Middle frontal gyrus (tissue), 1 donor: ENCODE measurements at regions not wholly inside any gene's neighbourhood (a gene's known extent, or its start where the extent isn't known, plus 50 kb on each side); places are given as distances from the start of the nearest gene placed in this dataset.

ENCODE experiments used
- DNase-seq: peaks from one replicate; pipeline ENCODE4 v3.0.0-alpha.2; 2015; ENCODE audit warnings: low spot score; ENCODE audit errors: extremely low spot score

GRCh38 chr13:81714513-81714912 lies 1373.6 kb upstream of the SPRY2 start:
- DNase-seq: no peak

DNA sequence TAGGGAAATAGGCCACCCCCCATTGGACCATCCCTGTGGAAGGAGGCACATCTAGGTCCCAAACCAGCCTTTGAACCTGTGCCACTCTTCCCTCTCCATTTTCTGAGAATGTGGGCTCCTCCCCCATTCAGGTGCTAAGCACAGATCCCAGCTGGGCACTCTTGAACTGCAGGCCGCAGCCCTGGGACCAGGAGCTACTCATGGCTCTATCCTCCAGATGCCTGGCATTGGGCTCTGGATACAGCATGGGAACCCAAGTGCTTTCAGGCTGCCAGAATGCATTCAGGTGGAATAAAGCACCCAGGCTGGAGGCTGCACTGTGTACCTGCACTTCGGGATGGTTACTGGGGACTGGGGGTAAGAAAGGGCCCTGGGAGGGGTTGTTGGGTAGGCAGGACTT lies 1372.3 kb upstream of the SPRY2 start:
- no peak for DNase-seq

DNA sequence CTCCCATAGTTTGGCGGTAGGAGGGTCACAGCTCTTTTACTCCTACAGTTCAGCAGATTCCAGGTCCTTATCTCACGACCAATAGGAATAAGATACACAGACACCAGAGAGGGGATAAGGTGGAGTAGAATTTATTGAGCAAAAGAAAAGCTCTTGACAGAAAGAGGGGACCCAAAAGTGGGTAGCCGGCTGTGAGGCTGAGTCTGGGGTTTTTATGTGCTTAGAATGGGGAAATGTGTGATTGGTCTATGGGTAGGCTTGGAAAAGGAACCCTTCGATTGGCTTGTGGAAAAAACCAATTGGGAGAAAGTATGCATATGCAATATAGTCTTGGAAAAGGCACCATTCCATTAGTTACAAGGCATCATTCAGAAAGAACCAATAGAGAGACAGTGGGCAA lies 1356.9 kb upstream of the SPRY2 start:
- no peak for DNase-seq

DNA sequence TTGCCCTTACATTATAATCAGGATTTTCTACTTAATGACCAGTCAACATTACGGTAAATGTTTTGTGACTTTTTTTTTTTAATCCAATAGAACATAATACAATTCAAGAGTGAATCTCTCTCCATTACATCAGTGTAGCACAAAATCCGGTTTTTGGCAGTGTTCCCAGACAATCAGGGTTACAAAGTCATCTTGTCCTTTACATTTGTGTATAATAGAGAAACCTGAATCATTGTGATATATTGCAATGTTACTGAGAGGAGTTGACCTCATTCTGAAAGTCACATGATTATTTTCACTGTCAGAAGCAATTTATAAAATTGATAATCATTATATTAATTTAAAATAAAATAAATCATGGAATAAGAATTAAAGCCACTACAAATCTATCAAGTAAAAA lies 1346.0 kb upstream of the SPRY2 start:
- no peak for DNase-seq

DNA sequence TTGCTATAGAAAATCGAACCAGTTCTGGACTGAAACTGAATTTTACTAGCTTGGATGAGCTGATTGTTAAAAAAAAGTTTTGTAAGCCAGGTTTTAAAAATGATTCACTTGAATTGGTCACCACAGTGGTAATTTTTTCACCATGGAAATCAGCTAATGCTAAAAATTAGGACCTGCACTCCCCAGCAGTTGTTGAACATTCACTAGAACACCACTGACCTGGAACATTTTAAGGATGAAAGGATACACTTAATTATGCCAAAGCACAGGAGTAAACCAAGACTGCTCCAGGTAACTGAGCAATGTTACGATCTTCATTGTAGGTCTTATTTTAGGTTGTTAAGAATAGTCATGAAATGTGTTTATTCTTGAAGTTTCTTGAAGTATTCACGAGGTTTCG lies 1342.6 kb upstream of the SPRY2 start:
- no peak for DNase-seq

DNA sequence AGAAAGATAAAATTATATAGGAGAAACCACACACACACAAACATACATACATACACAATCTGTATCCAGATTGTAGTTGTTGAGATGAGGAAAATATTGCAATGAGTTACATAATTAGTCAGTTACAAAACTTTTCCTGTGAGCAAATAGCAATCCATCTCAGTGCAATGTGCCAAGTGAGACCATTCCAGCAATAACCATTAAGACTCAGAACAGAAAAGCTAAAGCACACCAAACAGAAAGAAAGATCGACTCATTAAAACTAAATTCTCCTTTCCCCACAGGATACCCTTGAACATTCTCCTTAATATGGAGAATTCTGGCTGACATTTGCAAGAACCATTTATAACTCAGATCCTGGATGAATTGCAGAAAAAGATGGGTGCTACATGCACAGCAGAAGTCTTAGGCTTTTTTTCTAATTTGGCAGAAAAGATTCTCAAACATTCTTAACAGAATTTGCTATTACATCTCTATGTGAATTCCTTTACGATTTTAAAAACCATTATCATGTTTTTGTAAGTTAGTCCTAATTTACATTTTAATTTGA lies 1341.2 kb upstream of the SPRY2 start:
- no peak for DNase-seq

DNA sequence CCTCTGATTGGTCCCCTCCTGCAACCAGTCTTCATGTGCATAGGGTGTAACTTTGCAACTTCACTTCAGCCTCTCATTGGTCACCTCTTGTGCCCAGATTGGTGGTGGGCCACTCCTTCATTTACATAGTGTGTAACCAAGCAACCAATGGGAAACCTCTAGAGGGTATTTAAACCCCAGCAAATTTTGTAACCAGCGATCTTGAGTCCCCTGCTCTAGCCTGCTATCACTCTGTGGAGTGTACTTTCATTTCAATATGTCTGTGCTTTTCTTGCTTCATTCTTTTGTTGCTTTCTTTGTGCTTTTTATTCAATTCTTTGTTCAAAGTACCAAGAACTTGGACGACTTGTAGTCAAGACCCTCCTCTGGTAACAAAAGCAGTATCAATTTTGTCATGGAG lies 1336.9 kb upstream of the SPRY2 start:
- DNase-seq: no peak

GRCh38 chr13:81676008-81676407 lies 1335.1 kb upstream of the SPRY2 start:
- no peak for DNase-seq

- no peak for DNase-seq
These were observed 1330.1 kb upstream of the SPRY2 start for GRCh38 chr13:81671064-81671463.

DNA sequence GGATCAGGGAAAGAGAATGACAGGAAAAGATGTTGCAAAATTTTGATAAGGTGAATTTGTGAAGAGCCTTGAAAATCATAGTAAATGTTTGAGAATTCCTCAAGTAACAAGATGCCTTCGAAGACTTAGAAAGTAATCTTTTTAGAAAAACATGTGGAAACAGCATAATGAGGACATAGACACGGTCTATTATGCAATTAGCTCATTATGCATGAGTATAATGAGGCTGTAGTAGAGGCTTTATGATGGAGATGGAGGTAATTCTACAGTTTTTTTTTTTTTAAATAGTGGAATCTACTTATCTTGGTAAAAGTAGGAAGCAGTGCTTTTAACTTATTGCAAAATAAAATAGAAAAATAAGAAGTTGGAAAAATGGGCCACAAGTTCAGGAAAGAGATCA lies 1329.1 kb upstream of the SPRY2 start:
- DNase-seq: no peak

- DNase-seq: no peak
These were observed 1323.9 kb upstream of the SPRY2 start for GRCh38 chr13:81664872-81665271.

DNA sequence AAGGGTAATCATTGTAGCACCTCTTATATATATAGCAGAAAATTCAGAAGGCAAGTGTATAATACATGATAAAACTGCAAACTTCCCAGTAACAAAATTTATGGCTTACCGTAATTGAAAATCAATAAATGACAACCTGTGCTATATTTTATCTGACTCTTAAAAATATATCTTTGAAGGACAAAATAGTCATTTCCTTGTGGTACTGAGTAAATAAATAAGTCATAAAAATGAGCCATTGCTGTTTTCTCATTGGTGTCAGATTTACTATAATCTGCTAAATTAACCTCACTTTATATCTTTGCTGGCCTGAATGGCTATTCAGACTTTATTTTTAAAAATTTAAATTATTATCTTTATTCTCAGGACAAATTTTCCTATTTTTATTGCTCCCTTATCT lies 1319.1 kb upstream of the SPRY2 start:
- no peak for DNase-seq

DNA sequence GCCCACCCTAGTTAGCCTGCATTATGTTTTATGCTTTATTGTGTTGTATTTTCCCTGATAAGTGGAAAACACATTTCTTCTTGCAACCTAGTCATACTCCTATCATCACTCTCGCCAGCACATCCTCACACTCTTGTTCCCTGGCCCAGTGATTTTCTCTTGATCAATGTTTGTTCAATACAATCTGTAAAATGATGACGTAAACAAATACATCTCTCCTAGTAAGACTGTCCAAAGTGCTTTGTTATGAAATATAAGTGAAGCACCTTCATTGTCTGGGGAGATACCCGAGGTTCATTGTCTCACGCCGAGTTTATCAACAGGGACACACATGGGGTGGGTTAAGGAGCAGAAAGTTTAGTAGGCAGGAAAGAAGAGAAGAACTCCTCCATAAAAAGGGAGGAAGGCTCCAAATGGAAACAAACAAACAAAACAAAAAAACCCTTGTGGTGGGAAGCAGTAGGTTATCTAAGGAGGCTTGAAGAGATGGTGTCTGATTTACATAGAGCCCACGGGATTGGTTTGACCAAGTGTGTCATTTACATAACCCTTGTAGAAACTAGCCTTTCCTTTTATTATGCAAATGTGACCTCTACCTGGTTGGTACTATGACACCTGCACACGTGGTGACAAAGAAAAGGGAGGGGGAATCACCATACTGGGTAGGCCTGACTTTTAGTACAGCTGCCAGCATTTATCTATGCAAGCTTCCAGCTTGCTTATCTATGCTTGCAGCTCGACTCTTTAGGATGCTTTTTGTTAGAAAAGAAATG lies 1317.9 kb upstream of the SPRY2 start:
- no peak for DNase-seq

DNA sequence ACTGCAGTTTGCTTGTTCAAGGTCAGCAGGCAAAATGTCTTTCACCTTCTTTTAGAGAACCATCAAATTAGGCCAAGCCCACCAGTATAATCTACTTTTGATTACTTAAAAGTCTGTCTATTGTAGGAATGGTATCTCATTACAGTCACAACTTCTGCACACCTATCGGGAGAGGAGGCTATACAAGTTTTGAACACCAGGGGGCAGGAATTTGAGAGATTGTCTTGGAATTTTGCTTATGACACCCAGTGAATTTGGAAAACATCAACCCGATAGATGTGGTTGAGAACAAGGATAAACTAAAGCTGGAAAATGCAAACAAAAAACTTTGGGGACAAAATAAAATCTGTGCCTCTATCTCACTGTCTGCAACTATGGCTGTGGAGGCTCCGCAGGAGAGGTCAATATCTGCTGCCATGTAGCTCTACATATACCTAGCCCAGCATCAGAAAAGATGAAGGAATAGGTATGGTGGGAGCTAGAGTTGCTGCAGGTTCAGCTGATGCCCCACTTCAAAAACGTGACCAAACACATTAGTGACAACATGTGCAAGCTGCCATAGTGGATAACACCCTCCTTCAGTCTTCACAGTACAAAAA lies 1299.2 kb upstream of the SPRY2 start:
- DNase-seq: no peak

DNA sequence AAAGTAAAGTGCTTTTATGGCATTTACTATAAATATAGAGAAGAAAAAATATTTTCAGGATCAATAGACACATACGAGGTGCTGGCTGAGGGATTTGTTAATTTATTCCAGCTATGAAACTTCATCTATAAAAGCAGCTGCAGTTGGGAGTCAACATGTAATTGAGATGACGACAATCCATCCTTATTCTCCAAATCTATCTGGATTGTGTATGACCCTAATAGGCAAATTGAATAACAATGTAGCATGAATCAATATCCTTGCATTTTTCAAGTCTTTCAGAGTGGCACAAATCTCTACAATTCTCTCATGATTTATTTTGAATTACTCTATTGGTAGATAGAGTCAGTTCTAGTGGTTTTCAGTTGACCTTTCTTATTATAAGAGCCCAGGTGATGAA lies 1296.5 kb upstream of the SPRY2 start:
- DNase-seq: no peak

GRCh38 chr13:81636120-81636519 lies 1295.2 kb upstream of the SPRY2 start:
- DNase-seq: no peak

GRCh38 chr13:81615031-81615430 lies 1274.1 kb upstream of the SPRY2 start:
- no peak for DNase-seq

- DNase-seq: no peak
These were observed 1269.7 kb upstream of the SPRY2 start for GRCh38 chr13:81610644-81611043.

- no peak for DNase-seq
These were observed 1268.4 kb upstream of the SPRY2 start for GRCh38 chr13:81609335-81609734.

GRCh38 chr13:81606074-81606473 lies 1265.1 kb upstream of the SPRY2 start:
- DNase-seq: no peak

DNA sequence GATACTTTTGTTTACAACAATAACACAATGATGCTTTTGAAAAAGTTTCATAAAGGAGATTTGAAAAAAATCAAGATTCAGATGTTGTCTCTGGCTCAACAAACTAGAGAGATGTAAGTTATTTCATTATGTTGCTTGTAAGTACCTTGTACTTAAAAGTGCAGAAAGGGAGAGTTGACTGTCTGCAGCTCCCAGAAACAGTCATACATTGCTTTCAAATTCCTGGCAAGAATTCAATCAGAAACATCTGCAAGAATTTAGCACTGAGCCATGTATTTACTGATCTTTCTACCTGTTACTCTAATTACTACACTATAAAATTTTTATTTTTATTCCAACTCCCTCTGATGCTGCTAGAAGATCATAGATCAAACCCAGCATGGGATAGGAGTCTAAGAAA lies 1261.3 kb upstream of the SPRY2 start:
- no peak for DNase-seq

GRCh38 chr13:81597101-81597500 lies 1256.2 kb upstream of the SPRY2 start:
- no peak for DNase-seq

GRCh38 chr13:81596224-81596753 lies 1255.4 kb upstream of the SPRY2 start:
- no peak for DNase-seq
